ENCODE measurements at regions not wholly inside any gene's neighbourhood (a gene's known extent, or its start where the extent isn't known, plus 50 kb on each side); places are given as distances from the start of the nearest gene placed in this dataset.

DNA sequence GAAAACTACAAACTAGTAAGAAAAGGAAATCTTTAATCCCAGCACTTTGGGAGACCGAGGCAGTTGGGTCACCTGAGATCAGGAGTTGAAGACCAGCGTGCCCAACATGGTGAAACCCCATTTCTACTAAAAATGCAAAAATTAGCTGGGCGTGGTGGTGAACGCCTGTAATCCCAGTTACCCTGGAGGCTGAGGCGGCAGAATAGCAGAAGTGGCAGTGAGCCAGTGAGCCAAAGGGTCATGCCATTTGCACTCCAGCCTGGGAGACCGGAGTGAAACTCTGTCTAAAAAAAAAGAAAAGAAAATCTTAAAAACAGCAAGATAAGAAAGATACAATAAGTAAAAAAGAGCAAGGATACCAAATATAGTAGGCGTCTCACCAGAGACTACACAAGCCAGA lies 502.9 kb upstream of the ID2 start:
- Histone ChIP-seq H3K36me3 (no peaks in the 10 kb centered on the region), H3K4me3 (no peak overlapping the region), H3K9me3 (no peaks in the 10 kb centered on the region), H3K4me1 (peaks cover 0 to 2% (median 0%) of the 10 kb centered on the region in 4 donors), H3K27me3 (no peaks in the 10 kb centered on the region), H3K27ac (no peak overlapping the region)
- TF ChIP-seq EP300 (IDR thresholded peaks at IDR 0.05; ENCODE audit: low read depth): no peak
- TF ChIP-seq, protein P1, sequence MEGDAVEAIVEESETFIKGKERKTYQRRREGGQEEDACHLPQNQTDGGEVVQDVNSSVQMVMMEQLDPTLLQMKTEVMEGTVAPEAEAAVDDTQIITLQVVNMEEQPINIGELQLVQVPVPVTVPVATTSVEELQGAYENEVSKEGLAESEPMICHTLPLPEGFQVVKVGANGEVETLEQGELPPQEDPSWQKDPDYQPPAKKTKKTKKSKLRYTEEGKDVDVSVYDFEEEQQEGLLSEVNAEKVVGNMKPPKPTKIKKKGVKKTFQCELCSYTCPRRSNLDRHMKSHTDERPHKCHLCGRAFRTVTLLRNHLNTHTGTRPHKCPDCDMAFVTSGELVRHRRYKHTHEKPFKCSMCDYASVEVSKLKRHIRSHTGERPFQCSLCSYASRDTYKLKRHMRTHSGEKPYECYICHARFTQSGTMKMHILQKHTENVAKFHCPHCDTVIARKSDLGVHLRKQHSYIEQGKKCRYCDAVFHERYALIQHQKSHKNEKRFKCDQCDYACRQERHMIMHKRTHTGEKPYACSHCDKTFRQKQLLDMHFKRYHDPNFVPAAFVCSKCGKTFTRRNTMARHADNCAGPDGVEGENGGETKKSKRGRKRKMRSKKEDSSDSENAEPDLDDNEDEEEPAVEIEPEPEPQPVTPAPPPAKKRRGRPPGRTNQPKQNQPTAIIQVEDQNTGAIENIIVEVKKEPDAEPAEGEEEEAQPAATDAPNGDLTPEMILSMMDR (IDR thresholded peaks at IDR 0.05): no peak
- TF ChIP-seq POLR2AphosphoS5 (IDR thresholded peaks at IDR 0.05): no peak
- TF ChIP-seq POLR2A (IDR thresholded peaks at IDR 0.05): no peak
- in situ Hi-C loops (cut with MboI; ENCODE audit: low pct_ligation_motif_present in 1 of 4, low pct_unique_long_range_greater_than_20kb in 1 of 4, low sequenced_read_pairs in 3 of 4): no loop called here
- no peak for DNase-seq
- intact Hi-C loops (cut with DNase I; ENCODE audit: low total_unique reads): no loop called here
- WGBS, 2 donors (ENCODE audit: low coverage in 1 of 2): 80 to 85% methylated on average over 7 of the region's 7 CpGs

DNA sequence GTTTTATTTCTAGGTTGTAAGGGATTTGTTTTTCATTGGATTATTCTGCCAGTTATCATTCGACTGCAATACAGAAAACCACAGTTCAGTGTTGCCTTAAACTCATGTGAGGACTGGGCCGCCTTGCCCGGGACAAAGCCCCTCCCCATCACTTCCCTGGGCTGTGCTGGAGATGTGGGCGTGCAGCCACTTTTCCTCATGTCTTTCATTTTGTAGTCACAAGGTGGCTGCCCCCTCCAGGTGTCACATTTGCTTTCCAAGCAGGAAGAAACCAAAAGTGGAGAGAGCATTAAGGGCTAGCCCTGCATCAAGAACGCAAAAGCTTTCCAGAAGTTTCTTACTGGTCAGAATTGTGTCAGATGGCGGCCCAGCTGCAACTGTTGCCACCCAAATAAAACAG lies 492.5 kb upstream of the ID2 start:
- in situ Hi-C loops (cut with MboI; ENCODE audit: low pct_ligation_motif_present in 1 of 4, low pct_unique_long_range_greater_than_20kb in 1 of 4, low sequenced_read_pairs in 3 of 4): no loop called here
- intact Hi-C loops (cut with DNase I; ENCODE audit: low total_unique reads): no loop called here
- H3K9me3 ChIP-seq: no peaks in the 10 kb centered on the region
- H3K27me3 ChIP-seq: no peaks in the 10 kb centered on the region
- H3K36me3 ChIP-seq: no peaks in the 10 kb centered on the region
- TF ChIP-seq POLR2A (IDR thresholded peaks at IDR 0.05) (no peak), POLR2AphosphoS5 (IDR thresholded peaks at IDR 0.05) (no peak), EP300 (IDR thresholded peaks at IDR 0.05; ENCODE audit: low read depth) (no peak)
- TF ChIP-seq, protein P1 (IDR thresholded peaks at IDR 0.05): no peak
- H3K4me1 ChIP-seq: peaks cover 0 to 3% (median 0%) of the 10 kb centered on the region in 4 donors
- H3K27ac ChIP-seq: no peak overlapping the region
- H3K4me3 ChIP-seq: no peak overlapping the region
- DNase-seq: no peak
- 81 to 88% methylated on average over 5 to 6 of the region's 6 CpGs for WGBS, 2 donors (ENCODE audit: low coverage in 1 of 2)

DNA sequence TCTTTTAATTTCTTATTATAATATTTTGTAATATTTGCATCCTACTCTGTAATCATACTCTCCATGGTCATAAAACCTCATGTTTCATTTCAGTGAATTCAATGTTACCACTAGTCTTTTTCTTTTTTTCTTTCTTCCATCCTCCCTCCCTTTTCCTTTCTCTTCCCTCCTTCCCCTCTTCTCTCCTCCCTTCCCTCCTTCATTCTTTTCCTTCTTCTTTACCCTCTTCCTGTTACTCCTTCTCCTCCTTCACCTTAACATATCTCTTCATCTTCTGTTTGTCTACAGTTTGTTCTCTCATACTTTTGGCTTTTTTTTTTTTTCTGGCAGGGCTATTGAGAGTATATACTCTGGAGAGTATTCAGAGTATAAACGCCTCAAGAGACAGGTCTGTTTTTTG lies 491.6 kb upstream of the ID2 start:
- Histone ChIP-seq H3K4me3 (no peak overlapping the region), H3K9me3 (no peaks in the 10 kb centered on the region), H3K36me3 (no peaks in the 10 kb centered on the region), H3K4me1 (peaks cover 0 to 3% (median 0%) of the 10 kb centered on the region in 4 donors), H3K27me3 (no peaks in the 10 kb centered on the region), H3K27ac (no peak overlapping the region)
- no peak for TF ChIP-seq EP300 (IDR thresholded peaks at IDR 0.05; ENCODE audit: low read depth)
- TF ChIP-seq POLR2A (IDR thresholded peaks at IDR 0.05): no peak
- no peak for TF ChIP-seq POLR2AphosphoS5 (IDR thresholded peaks at IDR 0.05)
- TF ChIP-seq, protein P1 (IDR thresholded peaks at IDR 0.05): no peak
- in situ Hi-C loops (cut with MboI; ENCODE audit: low pct_ligation_motif_present in 1 of 4, low pct_unique_long_range_greater_than_20kb in 1 of 4, low sequenced_read_pairs in 3 of 4): no loop called here
- 72 to 75% methylated on average over 1 of the region's 1 CpG for WGBS, 2 donors (ENCODE audit: low coverage in 1 of 2)
- no peak for DNase-seq
- intact Hi-C loops (cut with DNase I; ENCODE audit: low total_unique reads): no loop called here

DNA sequence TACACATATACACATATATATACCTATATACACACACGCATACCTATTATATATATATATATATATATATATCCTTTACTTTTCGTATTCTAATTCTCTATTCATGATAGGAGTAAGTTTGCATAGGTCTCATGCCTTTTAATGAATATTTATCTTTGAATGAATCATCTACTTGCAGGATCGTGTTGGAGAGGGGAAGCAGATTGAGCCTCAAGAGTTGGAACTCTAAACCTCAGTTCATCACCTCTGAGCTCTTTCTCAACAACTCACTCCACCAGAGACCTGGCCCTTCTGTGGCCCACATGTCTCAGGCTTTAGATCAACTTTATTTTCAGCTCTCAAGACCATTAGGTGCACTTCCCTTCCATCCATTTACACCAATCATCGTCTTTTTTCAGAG lies 490.4 kb upstream of the ID2 start:
- Histone ChIP-seq H3K9me3 (no peaks in the 10 kb centered on the region), H3K4me3 (no peak overlapping the region), H3K4me1 (peaks cover 0 to 3% (median 0%) of the 10 kb centered on the region in 4 donors), H3K27me3 (no peaks in the 10 kb centered on the region), H3K27ac (no peak overlapping the region), H3K36me3 (no peaks in the 10 kb centered on the region)
- no peak for DNase-seq
- WGBS, 2 donors (ENCODE audit: low coverage in 1 of 2): 72 to 82% methylated on average over 2 to 4 of the region's 4 CpGs
- intact Hi-C loops (cut with DNase I; ENCODE audit: low total_unique reads): no loop called here
- TF ChIP-seq, protein P1 (IDR thresholded peaks at IDR 0.05): no peak
- TF ChIP-seq EP300 (IDR thresholded peaks at IDR 0.05; ENCODE audit: low read depth) (no peak), POLR2AphosphoS5 (IDR thresholded peaks at IDR 0.05) (no peak), POLR2A (IDR thresholded peaks at IDR 0.05) (no peak)
- in situ Hi-C loops (cut with MboI; ENCODE audit: low pct_ligation_motif_present in 1 of 4, low pct_unique_long_range_greater_than_20kb in 1 of 4, low sequenced_read_pairs in 3 of 4): no loop called here
